ENCODE measurements at regions not wholly inside any gene's neighbourhood (a gene's known extent, or its start where the extent isn't known, plus 50 kb on each side); places are given as distances from the start of the nearest gene placed in this dataset.

- H3K4me3 ChIP-seq (ENCODE audit: low read length) = no peak overlapping the region
These were observed 268.3 kb upstream of the MAF start for GRCh38 chr16:79868841-79869240.

GRCh38 chr16:79867425-79867997, 267.0 kb upstream of the MAF start:
- DNase-seq (ENCODE audit: low read depth) = no peak
- TF ChIP-seq CTCF (conservative IDR thresholded peaks at IDR 0.05; ENCODE audit: low read depth, low read length) = no peak
- H3K4me3 ChIP-seq (ENCODE audit: low read length) = no peak overlapping the region

More at GRCh38 chr16:79868841-79869240, 268.3 kb upstream of the MAF start:
- no peak for DNase-seq (ENCODE audit: low read depth)
- no peak for TF ChIP-seq CTCF (conservative IDR thresholded peaks at IDR 0.05; ENCODE audit: low read depth, low read length)

- H3K4me3 ChIP-seq (ENCODE audit: low read length) = no peak overlapping the region
- no peak for TF ChIP-seq CTCF (conservative IDR thresholded peaks at IDR 0.05; ENCODE audit: low read depth, low read length)
- DNase-seq (ENCODE audit: low read depth) = no peak
These were observed 265.4 kb upstream of the MAF start for GRCh38 chr16:79865918-79866317.

- no peak for DNase-seq (ENCODE audit: low read depth)
- no peak for TF ChIP-seq CTCF (conservative IDR thresholded peaks at IDR 0.05; ENCODE audit: low read depth, low read length)
- no peak overlapping the region for H3K4me3 ChIP-seq (ENCODE audit: low read length)
These were observed 264.3 kb upstream of the MAF start for GRCh38 chr16:79864781-79865391.

- no peak for DNase-seq (ENCODE audit: low read depth)
- TF ChIP-seq CTCF (conservative IDR thresholded peaks at IDR 0.05; ENCODE audit: low read depth, low read length) = no peak
- no peak overlapping the region for H3K4me3 ChIP-seq (ENCODE audit: low read length)
These were observed 263.7 kb upstream of the MAF start for GRCh38 chr16:79864032-79864780.

GRCh38 chr16:79863128-79864031, 262.8 kb upstream of the MAF start:
- DNase-seq (ENCODE audit: low read depth) = no peak
- TF ChIP-seq CTCF (conservative IDR thresholded peaks at IDR 0.05; ENCODE audit: low read depth, low read length) = no peak

More at GRCh38 chr16:79863128-79864031, 262.8 kb upstream of the MAF start:
- no peak overlapping the region for H3K4me3 ChIP-seq (ENCODE audit: low read length)

Measured in retinal pigment epithelial cell (primary cell).